IMR-90 (cell line): ENCODE measurements at regions not wholly inside any gene's neighbourhood (a gene's known extent, or its start where the extent isn't known, plus 50 kb on each side); places are given as distances from the start of the nearest gene placed in this dataset.

ENCODE experiments used
- ATAC-seq: fragments of 200-7000 bp; cut with Tn5 transposase; 2 replicates; pipeline ENCODE4 v1.9.1; 2020; ENCODE audit warnings: low read depth, mild to moderate bottlenecking, moderate library complexity
- BruUV-seq: library from RNA; stranded (reverse); fragments of 400-500 nt; replicated peaks from 2 replicates; lab custom pipeline; 2021; lab: Mats Ljungman, UMichigan
- CTCF ChIA-PET: fragments of 300-600 bp; formaldehyde crosslinking; extraction: SDS; loops from one replicate; lab custom pipeline; 2021; ENCODE audit warnings: antibody characterized with exemption; lab: Yijun Ruan, JAX
- POLR2A ChIA-PET: fragments of 300-600 bp; sonication (Branson Sonifier 250); formaldehyde crosslinking; loops from one replicate; lab custom pipeline; 2022; ENCODE audit warnings: antibody characterized with exemption; ENCODE audit not compliant: unreplicated experiment; lab: Charles Lee
- DNase-seq: peaks from one replicate; pipeline ENCODE4 v3.0.0; 2013
- H2AFZ ChIP-seq: replicated peaks from 2 replicates; pipeline ENCODE3; 2013; ENCODE audit warnings: low read length, mild to moderate bottlenecking; ENCODE audit not compliant: poor library complexity
- H2AK5ac ChIP-seq: 2 replicates; pipeline ENCODE4 v1.6.1; 2013; ENCODE audit warnings: low read depth, low read length, inconsistent platforms
- H2AK9ac ChIP-seq: replicated peaks from 2 replicates; pipeline ENCODE3; 2013; ENCODE audit warnings: mild to moderate bottlenecking, low read depth, low read length, moderate library complexity; ENCODE audit not compliant: poor library complexity
- H2BK120ac ChIP-seq: 2 replicates; pipeline ENCODE4 v1.6.1; 2013; ENCODE audit warnings: low read depth, low read length, inconsistent platforms
- H2BK15ac ChIP-seq: 3 replicates; pipeline ENCODE4 v1.6.1; 2013; ENCODE audit warnings: low read depth, low read length, inconsistent platforms
- H2BK20ac ChIP-seq: 2 replicates; pipeline ENCODE4 v1.6.1; 2013; ENCODE audit warnings: low read depth, mild to moderate bottlenecking, inconsistent platforms, low read length, moderate library complexity
- H2BK5ac ChIP-seq: 2 replicates; pipeline ENCODE4 v1.6.1; 2013; ENCODE audit warnings: mild to moderate bottlenecking, low read depth, low read length, inconsistent platforms; ENCODE audit not compliant: poor library complexity, severe bottlenecking
- H3K14ac ChIP-seq: replicated peaks from 2 replicates; pipeline ENCODE4 v1.6.1; 2013; ENCODE audit warnings: low read depth, low read length, inconsistent platforms
- H3K18ac ChIP-seq: 2 replicates; pipeline ENCODE4 v1.6.1; 2013; ENCODE audit warnings: low read depth, low read length, control low read depth
- H3K23ac ChIP-seq: 2 replicates; pipeline ENCODE4 v1.6.1; 2013; ENCODE audit warnings: low read depth, low read length, inconsistent platforms
- H3K27ac ChIP-seq: 2 replicates; pipeline ENCODE4 v1.5.1; 2013; ENCODE audit warnings: mild to moderate bottlenecking, control low read depth, low read length; ENCODE audit not compliant: insufficient read depth
- H3K27me3 ChIP-seq: 2 replicates; pipeline ENCODE4 v1.6.1; 2013; ENCODE audit warnings: low read length; ENCODE audit not compliant: control insufficient read depth, insufficient read depth
- H3K36me3 ChIP-seq: 2 replicates; pipeline ENCODE4 v1.6.1; 2013; ENCODE audit warnings: low read length, mixed read lengths; ENCODE audit not compliant: control insufficient read depth, insufficient read depth
- H3K4ac ChIP-seq: 2 replicates; pipeline ENCODE4 v1.6.1; 2013; ENCODE audit warnings: low read depth, low read length, inconsistent platforms
- H3K4me1 ChIP-seq: 2 replicates; pipeline ENCODE4 v1.6.1; 2013; ENCODE audit warnings: low read length, mixed read lengths; ENCODE audit not compliant: control insufficient read depth, insufficient read depth
- H3K4me2 ChIP-seq: 2 replicates; pipeline ENCODE4 v1.6.1; 2013; ENCODE audit warnings: low read depth, mild to moderate bottlenecking, control low read depth, low read length, moderate library complexity
- H3K4me3 ChIP-seq: 2 replicates; pipeline ENCODE4 v1.5.1; 2013; ENCODE audit warnings: low read depth, mild to moderate bottlenecking, control low read depth, low read length, moderate library complexity; ENCODE audit not compliant: insufficient read depth
- H3K56ac ChIP-seq: 2 replicates; pipeline ENCODE4 v1.6.1; 2013; ENCODE audit warnings: low read length, inconsistent platforms; ENCODE audit not compliant: insufficient read depth; ENCODE audit errors: extremely low read depth
- H3K79me1 ChIP-seq, 2 experiments: 2 replicates each; pipeline ENCODE4 v1.6.1; 2013; ENCODE audit warnings: low read length in 2 of 2, inconsistent platforms in 1 of 2, low read depth in 1 of 2
- H3K9ac ChIP-seq: 2 replicates; pipeline ENCODE4 v1.6.1; 2013; ENCODE audit warnings: low read depth, low read length, control low read depth
- H3K9me1 ChIP-seq: 2 replicates; pipeline ENCODE4 v1.6.1; 2013; ENCODE audit warnings: low read length, inconsistent platforms; ENCODE audit not compliant: insufficient read depth
- H3K9me3 ChIP-seq: 2 replicates; pipeline ENCODE4 v1.6.1; 2013; ENCODE audit warnings: low read length; ENCODE audit not compliant: control insufficient read depth, insufficient read depth
- H4K20me1 ChIP-seq: 2 replicates; pipeline ENCODE4 v1.6.1; 2013; ENCODE audit warnings: low read length, inconsistent platforms; ENCODE audit not compliant: insufficient read depth
- H4K5ac ChIP-seq: 2 replicates; pipeline ENCODE4 v1.6.1; 2013; ENCODE audit warnings: mild to moderate bottlenecking, low read depth, low read length, control low read depth
- H4K8ac ChIP-seq, 2 experiments: 2 replicates each; pipeline ENCODE4 v1.6.1; 2013; ENCODE audit warnings: low read depth in 2 of 2, low read length in 2 of 2, control low read depth in 1 of 2, inconsistent platforms in 1 of 2
- H4K91ac ChIP-seq: 2 replicates; pipeline ENCODE4 v1.6.1; 2013; ENCODE audit warnings: low read depth, low read length, inconsistent platforms; ENCODE audit not compliant: insufficient read depth
- CEBPB ChIP-seq: IDR thresholded peaks from 2 replicates; pipeline ENCODE4 v1.6.1; 2012; ENCODE audit warnings: low read depth, low read length, improper control_type of control experiment
- NFE2L2 ChIP-seq: fragments of 150-350 bp; IDR thresholded peaks from 2 replicates; pipeline ENCODE4 v1.6.1; 2016; ENCODE audit warnings: low read depth, mild to moderate bottlenecking, low read length
- WGBS, 2 experiments: methylation state at CpG; one replicate each; pipeline versions ENCODE4 v1.1.5 to v1.1.7; 2013; ENCODE audit warnings: missing lambda C conversion rate in 2 of 2; ENCODE audit not compliant: insufficient read length in 1 of 2; ENCODE audit errors: extremely low coverage in 2 of 2; 5-methylcytosine and 5-hydroxymethylcytosine counted together
- dilution Hi-C: fragments of 300-500 bp; cut with HindIII; formaldehyde crosslinking; loops from one replicate; pipeline ENCODE4 v1.14.3; 2018; ENCODE audit warnings: low sequenced_read_pairs; ENCODE audit not compliant: unreplicated experiment
- in situ Hi-C: fragments of 300-500 bp; cut with MboI; formaldehyde crosslinking; loops from 3 replicates; pipeline ENCODE4 v1.14.3; 2019; ENCODE audit warnings: low sequenced_read_pairs, inconsistent platforms, mixed read lengths
- intact Hi-C: fragments of 100-400 bp; cut with micrococcal nuclease; formaldehyde crosslinking; loops from 2 replicates; pipeline ENCODE4 v1.10.0; 2022
- TF ChIP-seq, protein P1 (sequence below): fragments of 150-350 bp; IDR thresholded peaks from 2 replicates; pipeline ENCODE4 v1.6.1; 2016; ENCODE audit warnings: low read depth, mild to moderate bottlenecking, low read length, moderate library complexity, borderline replicate concordance

DNA sequence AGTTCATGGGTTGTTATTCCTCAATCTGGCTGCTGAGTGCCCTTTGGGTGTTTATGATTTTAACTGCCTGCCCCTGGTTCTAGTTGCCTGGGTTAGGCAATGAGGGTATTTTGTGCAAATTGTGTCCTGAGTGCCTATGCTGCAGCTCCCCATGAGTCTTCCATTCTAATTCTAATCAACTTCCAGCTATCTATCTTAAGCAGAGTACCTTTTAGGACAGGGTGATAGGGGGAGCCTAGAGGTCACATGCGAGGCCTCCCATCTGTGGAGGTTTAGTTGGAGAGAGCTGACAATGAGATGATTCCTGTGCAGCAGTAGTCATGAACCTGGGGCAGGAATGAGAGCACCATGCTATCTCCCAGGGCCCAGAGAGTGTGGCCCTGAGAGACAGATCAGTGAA lies 225.9 kb upstream of the PLEKHG7 start:
- ChIA-PET POLR2A (no interaction called here), CTCF (interaction anchor here (0.5 kb wide), 1 partner anchor 26 kb away, joined by 5 read pairs; no protein-coding TSS in a partner anchor)
- Histone ChIP-seq H3K9me3 (no peaks in the 10 kb centered on the region), H2AK5ac (no peak overlapping the region), H2BK20ac (no peak overlapping the region), H4K20me1 (no peaks in the 10 kb centered on the region), H3K14ac (no peak overlapping the region), H3K27ac (no peak overlapping the region), H3K4ac (no peak overlapping the region), H4K91ac (no peak overlapping the region), H3K56ac (no peak overlapping the region), H3K27me3 (no peaks in the 10 kb centered on the region), H4K5ac (no peak overlapping the region), H4K8ac (no peak overlapping the region), H3K4me3 (no peak overlapping the region), H2BK120ac (no peak overlapping the region), H3K4me2 (no peak overlapping the region), H3K9ac (no peak overlapping the region), H2BK5ac (no peak overlapping the region), H3K18ac (no peak overlapping the region), H3K4me1 (peaks cover 3% of the 10 kb centered on the region; the same call in 1 of the 2 replicates), H3K9me1 (peaks cover 4% of the 10 kb centered on the region), H3K23ac (no peak overlapping the region), H2BK15ac (no peak overlapping the region), H3K79me1 (no peaks in the 10 kb centered on the region), H2AFZ (no peak overlapping the region), H2AK9ac (no peak overlapping the region), H3K36me3 (no peaks in the 10 kb centered on the region)
- dilution Hi-C loops (no loop called here), in situ Hi-C loops (no loop called here), intact Hi-C loops (no loop called here)
- no peak for ATAC-seq
- TF ChIP-seq CEBPB, result no peak
- TF ChIP-seq NFE2L2, result no peak
- TF ChIP-seq, protein P1, sequence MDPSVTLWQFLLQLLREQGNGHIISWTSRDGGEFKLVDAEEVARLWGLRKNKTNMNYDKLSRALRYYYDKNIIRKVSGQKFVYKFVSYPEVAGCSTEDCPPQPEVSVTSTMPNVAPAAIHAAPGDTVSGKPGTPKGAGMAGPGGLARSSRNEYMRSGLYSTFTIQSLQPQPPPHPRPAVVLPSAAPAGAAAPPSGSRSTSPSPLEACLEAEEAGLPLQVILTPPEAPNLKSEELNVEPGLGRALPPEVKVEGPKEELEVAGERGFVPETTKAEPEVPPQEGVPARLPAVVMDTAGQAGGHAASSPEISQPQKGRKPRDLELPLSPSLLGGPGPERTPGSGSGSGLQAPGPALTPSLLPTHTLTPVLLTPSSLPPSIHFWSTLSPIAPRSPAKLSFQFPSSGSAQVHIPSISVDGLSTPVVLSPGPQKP, result no peak
- BruUV-seq, result no TSS peak
- whole genome bisulfite sequencing, 2 experiments, result no CpG with 5 or more reads among the region's 1 CpG
- DNase-seq, result no peak
